Heart right ventricle (tissue), 16 donors: ENCODE measurements at regions not wholly inside any gene's neighbourhood (a gene's known extent, or its start where the extent isn't known, plus 50 kb on each side); places are given as distances from the start of the nearest gene placed in this dataset.
A peak's percentile ranks its signal among the peaks of the same experiment; 100 is the strongest.

Experiments used
- ATAC-seq, 8 donors: fragments of 200-7000 bp; cut with Tn5 transposase; one replicate each; pipeline ENCODE4 v1.9.1; 2020; ENCODE audit warnings: mild to moderate bottlenecking in 8 of 8, moderate library complexity in 8 of 8, moderate number of reproducible peaks in 1 of 8
- DNase-seq, 2 donors: peaks; one replicate each; pipeline ENCODE4 v3.0.0-alpha.2; 2020
- H3K27ac ChIP-seq, 10 donors: fragments of 200-600 bp; sonication (generic) in 2 of 10; one replicate each; pipeline versions ENCODE4 v1.5.0 to v1.8.0; 2020 to 2022; ENCODE audit warnings: mild to moderate bottlenecking in 3 of 10
- H3K27me3 ChIP-seq, 7 donors: fragments of 200-600 bp; one replicate each; pipeline ENCODE4 v1.8.0; 2021 to 2022; ENCODE audit warnings: mild to moderate bottlenecking in 2 of 7
- H3K36me3 ChIP-seq, 9 donors: fragments of 200-600 bp; sonication (generic) in 1 of 9; one replicate each; pipeline versions ENCODE4 v1.5.0 to v1.8.0; 2020 to 2022; ENCODE audit warnings: mild to moderate bottlenecking in 2 of 9
- H3K4me1 ChIP-seq, 9 donors: fragments of 200-600 bp; sonication (generic) in 1 of 9; one replicate each; pipeline versions ENCODE4 v1.5.0 to v1.8.0; 2020 to 2022; ENCODE audit warnings: mild to moderate bottlenecking in 4 of 9
- H3K4me3 ChIP-seq, 10 donors: fragments of 200-600 bp; sonication (generic) in 2 of 10; one replicate each; pipeline versions ENCODE4 v1.5.0 to v1.8.0; 2020 to 2022; ENCODE audit warnings: mild to moderate bottlenecking in 7 of 10, moderate library complexity in 2 of 10
- H3K9me3 ChIP-seq, 11 donors: fragments of 200-600 bp in 10 of 11; sonication (generic) in 2 of 11; one replicate each; pipeline versions ENCODE4 v1.5.0 to v1.8.0; 2013 to 2022; ENCODE audit warnings: mild to moderate bottlenecking in 2 of 11, control low read depth in 1 of 11, moderate library complexity in 1 of 11
- WGBS, 2 donors: extraction: QIAGEN DNeasy Blood & Tissue Kit; methylation state at CpG; one replicate each; pipeline ENCODE4 v1.1.7; 2013; ENCODE audit warnings: inconsistent platforms in 1 of 2; 5-methylcytosine and 5-hydroxymethylcytosine counted together
- intact Hi-C, 10 donors: fragments of 100-400 bp; cut with DNase I; formaldehyde crosslinking; loops; one replicate each; pipeline versions ENCODE4 v1.11.1 to v1.14.2; 2022
- TF ChIP-seq, protein P1 (sequence below), 9 donors: fragments of 200-600 bp; sonication (generic) in 2 of 9; IDR thresholded peaks; one replicate each; pipeline versions ENCODE4 v1.5.0 to v1.8.0; 2021 to 2022; ENCODE audit warnings: antibody characterized with exemption in 9 of 9, mild to moderate bottlenecking in 5 of 9, moderate library complexity in 1 of 9
- donor health status: Arrhythmogenic right ventricular cardiomyopathy.
- donor health status: ischemic (EF 13 %, LVEDD 7.1; RV severe dilation, severe dysfunction).
- donor health status: healthy with polysubstance abuse.
- donor health status: DM: no; HTN: yes; CAD: no.
- donor health status: DM: no; HTN: no; CAD: no.
- donor health status: ischemic (EF 25% LVEDD 6.9; RV normal size, moderate dysfunction).
- donor health status: ischemic (EF 25% LVEDD 5.7; RV mildly dilated, moderate dysfunction).
- donor health status: healthy.
- donor health status: DM: yes; HTN: yes; CAD: no.
- donor health status: Ischemic cardiomyopathy.
- donor health status: ischemic (EF 35%, LVEDD 5.7; RV mildly dilated, moderate dysfunction).
- donor health status: nonischemic (EF 11% LVEDD 7.7; RV severe dilation, severe dysfunction).
- donor health status: DM: yes; HTN: yes; CAD: no.
- donor health status: PGD.
- donor health status: ischemic (EF 29% LVEDD 5.4; RV normal size, mild dysfunction).
- donor health status: nonischemic (EF 23%, LVEDD 6.1; RV moderate dilation, normal function).

DNA sequence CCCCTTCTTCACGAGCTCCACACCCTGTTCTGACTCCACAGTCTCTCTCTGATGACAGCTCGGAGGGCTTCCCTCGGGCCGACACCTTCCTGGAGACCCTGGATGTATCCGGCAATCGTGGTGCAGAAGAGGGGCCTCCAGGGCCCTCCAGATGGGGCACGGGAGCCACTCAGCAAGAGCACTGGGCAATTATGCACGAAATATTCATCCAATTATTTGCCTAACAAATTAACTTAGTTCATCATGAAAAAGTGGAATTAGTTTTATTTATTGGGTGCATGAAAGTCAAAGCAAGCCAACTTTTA, 277.3 kb upstream of the HDAC4 start:
- intact Hi-C loops = no loop called here

DNA sequence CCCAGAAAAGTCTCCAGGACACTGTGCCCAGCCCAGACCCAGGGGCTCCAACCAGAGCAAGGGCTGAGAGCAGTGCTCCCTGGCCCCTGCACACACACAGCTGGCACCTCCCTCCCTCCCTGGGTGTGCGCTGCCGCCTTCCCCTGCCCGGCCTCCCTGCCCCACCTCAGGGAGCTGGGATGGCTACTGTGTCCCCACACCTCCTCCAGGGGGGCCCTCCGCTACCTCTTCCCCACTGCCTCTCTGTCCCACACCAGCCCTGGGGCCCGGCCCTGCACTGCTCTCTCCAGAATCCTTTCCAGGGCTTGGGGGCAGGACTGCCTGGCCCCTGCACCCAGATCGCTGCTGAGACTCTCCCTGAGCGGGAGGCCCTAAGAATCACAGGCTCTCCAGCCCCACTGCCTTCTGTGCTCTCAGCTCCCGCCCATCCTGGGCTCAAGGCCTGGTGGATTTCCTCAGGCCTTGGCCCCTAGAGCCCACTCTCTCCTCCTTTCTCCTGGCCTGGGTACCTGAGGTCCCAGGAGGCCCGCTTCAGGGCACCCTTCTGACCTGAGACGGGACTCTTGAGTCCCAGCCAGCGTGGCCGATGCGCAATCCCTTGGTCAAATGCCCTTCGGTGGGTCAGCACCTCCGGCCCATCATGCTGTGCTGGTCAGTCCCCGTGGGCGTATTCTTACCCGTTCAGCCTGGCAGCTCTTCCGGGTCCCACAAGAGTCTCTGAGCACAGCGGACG, 276.8 kb upstream of the HDAC4 start:
- ATAC-seq = peak in 1 of 8 donors; percentile 38
- TF ChIP-seq, protein P1, sequence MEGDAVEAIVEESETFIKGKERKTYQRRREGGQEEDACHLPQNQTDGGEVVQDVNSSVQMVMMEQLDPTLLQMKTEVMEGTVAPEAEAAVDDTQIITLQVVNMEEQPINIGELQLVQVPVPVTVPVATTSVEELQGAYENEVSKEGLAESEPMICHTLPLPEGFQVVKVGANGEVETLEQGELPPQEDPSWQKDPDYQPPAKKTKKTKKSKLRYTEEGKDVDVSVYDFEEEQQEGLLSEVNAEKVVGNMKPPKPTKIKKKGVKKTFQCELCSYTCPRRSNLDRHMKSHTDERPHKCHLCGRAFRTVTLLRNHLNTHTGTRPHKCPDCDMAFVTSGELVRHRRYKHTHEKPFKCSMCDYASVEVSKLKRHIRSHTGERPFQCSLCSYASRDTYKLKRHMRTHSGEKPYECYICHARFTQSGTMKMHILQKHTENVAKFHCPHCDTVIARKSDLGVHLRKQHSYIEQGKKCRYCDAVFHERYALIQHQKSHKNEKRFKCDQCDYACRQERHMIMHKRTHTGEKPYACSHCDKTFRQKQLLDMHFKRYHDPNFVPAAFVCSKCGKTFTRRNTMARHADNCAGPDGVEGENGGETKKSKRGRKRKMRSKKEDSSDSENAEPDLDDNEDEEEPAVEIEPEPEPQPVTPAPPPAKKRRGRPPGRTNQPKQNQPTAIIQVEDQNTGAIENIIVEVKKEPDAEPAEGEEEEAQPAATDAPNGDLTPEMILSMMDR (IDR thresholded peaks at IDR 0.05) = no peak
- Histone ChIP-seq H3K4me3 (no peak overlapping the region), H3K27me3 (peaks cover 0 to 32% (median 7%) of the 10 kb centered on the region in 7 donors), H3K4me1 (no peaks in the 10 kb centered on the region), H3K9me3 (peaks cover 0 to 9% (median 0%) of the 10 kb centered on the region in 11 donors), H3K36me3 (no peaks in the 10 kb centered on the region), H3K27ac (no peak overlapping the region)
- DNase-seq = no peak
- intact Hi-C loops = no loop called here
- 91 to 92% methylated on average over 21 of the region's 21 CpGs for WGBS, 2 donors

More for the DNA sequence above, 277.3 kb upstream of the HDAC4 start:
- peaks cover 0 to 12% (median 0%) of the 10 kb centered on the region in 11 donors for H3K9me3 ChIP-seq
- 80% methylated on average over 8 of the region's 8 CpGs for WGBS, 2 donors
- ATAC-seq (no peak), DNase-seq (no peak)
- H3K4me3 ChIP-seq = no peak overlapping the region
- peaks cover 0 to 32% (median 7%) of the 10 kb centered on the region in 7 donors for H3K27me3 ChIP-seq
- no peaks in the 10 kb centered on the region for H3K36me3 ChIP-seq
- TF ChIP-seq, protein P1 (IDR thresholded peaks at IDR 0.05) = no peak
- H3K27ac ChIP-seq = no peak overlapping the region
- H3K4me1 ChIP-seq = no peaks in the 10 kb centered on the region

DNA sequence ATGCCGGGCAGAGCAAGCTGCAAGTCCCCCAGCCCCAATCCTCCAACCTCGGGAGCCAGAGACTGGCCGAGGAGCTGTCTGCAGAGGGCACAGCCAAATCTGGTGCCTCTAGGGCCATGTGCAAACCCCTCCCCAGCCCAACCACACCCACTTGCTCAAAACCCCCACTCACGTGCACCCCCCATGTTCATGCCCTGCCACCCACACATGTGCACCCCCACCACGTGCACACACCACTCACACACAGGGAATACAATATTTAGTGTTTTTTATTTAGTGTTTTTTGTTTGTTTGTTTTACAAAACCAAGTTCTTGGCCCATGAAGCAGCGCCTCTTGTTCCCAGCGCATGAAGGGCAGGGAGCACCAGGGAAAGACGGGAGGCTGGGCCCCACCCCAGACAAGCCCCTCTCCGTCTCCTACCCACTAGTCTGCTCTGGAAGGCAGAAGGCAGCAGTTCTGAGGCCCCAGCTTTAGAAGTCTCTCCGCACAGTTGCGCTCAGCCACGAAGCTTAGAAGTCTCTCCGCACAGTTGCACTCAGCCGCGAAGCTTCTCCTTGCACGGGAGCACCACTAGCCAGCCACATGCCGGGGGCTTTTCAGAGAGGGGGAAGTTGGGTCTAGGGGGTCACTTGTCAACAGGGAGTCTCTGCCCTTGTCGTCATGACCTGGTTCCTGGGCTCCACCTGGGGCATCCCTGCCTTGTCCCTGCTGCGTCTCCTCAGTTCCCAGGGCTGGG, 276.1 kb upstream of the HDAC4 start:
- ATAC-seq (no peak), DNase-seq (no peak)
- H3K4me3 ChIP-seq = no peak overlapping the region
- peaks cover 0 to 3% (median 0%) of the 10 kb centered on the region in 11 donors for H3K9me3 ChIP-seq
- no peaks in the 10 kb centered on the region for H3K4me1 ChIP-seq
- H3K36me3 ChIP-seq = no peaks in the 10 kb centered on the region
- intact Hi-C loops = no loop called here
- TF ChIP-seq, protein P1 (IDR thresholded peaks at IDR 0.05) = no peak
- 78 to 80% methylated on average over 19 of the region's 19 CpGs for WGBS, 2 donors
- H3K27me3 ChIP-seq = peaks cover 0 to 27% (median 5%) of the 10 kb centered on the region in 7 donors
- no peak overlapping the region for H3K27ac ChIP-seq

DNA sequence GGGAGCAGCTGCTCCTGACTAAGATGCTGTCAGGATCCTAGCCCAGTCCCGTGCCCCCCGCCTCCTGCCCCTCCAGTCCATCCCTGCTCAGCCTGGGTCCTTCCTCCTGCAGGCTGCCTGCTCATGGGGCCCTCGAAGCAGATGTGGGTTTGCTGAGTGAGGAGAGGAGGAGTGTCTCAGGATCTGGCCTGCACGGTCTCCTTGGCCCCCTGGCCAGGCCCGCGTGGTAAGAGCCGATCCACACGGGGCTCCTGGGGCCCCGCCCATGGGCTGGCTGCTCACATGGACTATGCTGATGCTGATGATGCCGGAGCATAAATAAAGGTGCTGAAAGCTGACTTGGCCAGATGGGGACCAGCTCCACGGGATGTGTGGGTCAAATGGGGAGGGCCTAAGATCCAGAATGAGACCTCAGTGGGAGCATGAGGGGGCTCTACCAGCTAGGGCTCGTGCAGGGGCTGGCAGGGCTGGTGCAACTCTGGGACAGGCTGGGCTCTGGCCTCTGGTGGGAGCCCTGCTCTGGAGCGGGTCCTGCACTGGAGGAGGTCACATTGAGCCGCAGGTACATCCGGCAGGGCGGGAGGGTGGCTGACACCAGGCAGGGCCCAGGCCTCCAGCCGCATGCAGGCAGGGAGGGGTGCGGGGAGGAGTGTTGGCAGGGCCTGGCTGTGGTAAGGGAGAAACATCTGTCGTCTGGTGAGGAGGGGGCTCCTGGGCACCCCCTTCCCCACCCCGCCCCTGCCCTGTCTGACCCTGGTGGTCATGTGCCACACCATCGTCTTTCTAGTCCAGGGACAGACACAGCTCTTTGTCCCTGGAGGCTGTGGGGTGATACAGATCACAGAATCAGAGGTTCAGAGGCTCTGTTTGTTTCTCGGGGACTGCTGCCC, 275.3 kb upstream of the HDAC4 start:
- ATAC-seq (no peak), DNase-seq (no peak)
- Histone ChIP-seq H3K4me3 (no peak overlapping the region), H3K27ac (no peak overlapping the region), H3K9me3 (peaks cover 0 to 3% (median 0%) of the 10 kb centered on the region in 11 donors), H3K36me3 (no peaks in the 10 kb centered on the region), H3K4me1 (no peaks in the 10 kb centered on the region), H3K27me3 (peaks cover 0 to 25% (median 5%) of the 10 kb centered on the region in 7 donors)
- TF ChIP-seq, protein P1 (IDR thresholded peaks at IDR 0.05) = no peak
- intact Hi-C loops = no loop called here
- 73 to 78% methylated on average over 21 to 22 of the region's 22 CpGs for WGBS, 2 donors
